ENCODE measurements at regions not wholly inside any gene's neighbourhood (a gene's known extent, or its start where the extent isn't known, plus 50 kb on each side); places are given as distances from the start of the nearest gene placed in this dataset.

DNA sequence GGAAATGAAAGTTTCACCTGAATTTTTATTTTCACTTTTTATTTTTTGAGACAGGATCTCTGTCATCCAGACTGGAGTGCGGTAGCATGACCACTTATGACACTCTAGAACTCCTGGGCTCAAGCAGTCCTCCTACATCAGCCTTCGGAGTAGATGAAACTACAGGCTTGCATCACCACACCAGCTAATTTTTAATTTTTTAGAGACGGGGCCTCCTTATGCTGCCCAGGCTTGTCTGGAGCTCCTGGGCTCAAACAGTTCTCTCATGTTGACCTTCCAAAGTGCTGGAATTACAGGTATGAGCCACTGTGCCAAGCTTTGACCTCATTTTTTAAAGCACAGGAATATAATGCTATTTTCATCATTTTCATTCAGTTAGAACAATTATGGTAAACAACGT, 297.0 kb upstream of the KLHL1 start:
- H3K4me2 ChIP-seq, result no peak overlapping the region
- H3K27ac ChIP-seq, result no peak overlapping the region
- DNase-seq (ENCODE audit: low read depth in 1 of 2, low spot score in 1 of 2), result no peak
- WGBS (ENCODE audit: missing lambda C conversion rate), result 63% methylated on average over 4 of the region's 4 CpGs
- ChIA-PET CTCF (no interaction called here), POLR2A (no interaction called here)
- no peaks in the 10 kb centered on the region for H3K9me3 ChIP-seq
- H3K4me3 ChIP-seq, result no peak overlapping the region
- FAIRE-seq, result no peak
- ATAC-seq, result no peak
- no peak for TF ChIP-seq BHLHE40 (IDR thresholded peaks at IDR 0.05; ENCODE audit: low read depth, low read length)
- no peak for TF ChIP-seq ZFP36 (IDR thresholded peaks at IDR 0.05; ENCODE audit: borderline replicate concordance, partially characterized antibody)
- TF ChIP-seq CHD4 (IDR thresholded peaks at IDR 0.05; ENCODE audit: borderline replicate concordance), result no peak
- no peak for TF ChIP-seq FOSB (CRISPR knock-in tag; IDR thresholded peaks at IDR 0.05)
- TF ChIP-seq NPAS2 (CRISPR knock-in tag; IDR thresholded peaks at IDR 0.05; ENCODE audit: borderline replicate concordance), result no peak
- no peak for TF ChIP-seq HDAC2 (IDR thresholded peaks at IDR 0.05)
- TF ChIP-seq HOXA7 (CRISPR knock-in tag; IDR thresholded peaks at IDR 0.05), result no peak
- no peak for TF ChIP-seq EP300 (IDR thresholded peaks at IDR 0.05)
- TF ChIP-seq SREBF2 (IDR thresholded peaks at IDR 0.05), result no peak
- no peak for TF ChIP-seq NFE2L2 (conservative IDR thresholded peaks at IDR 0.05; ENCODE audit: low read length)
- no peak for TF ChIP-seq ZNF302 (CRISPR knock-in tag; IDR thresholded peaks at IDR 0.05)
- TF ChIP-seq, protein P1, sequence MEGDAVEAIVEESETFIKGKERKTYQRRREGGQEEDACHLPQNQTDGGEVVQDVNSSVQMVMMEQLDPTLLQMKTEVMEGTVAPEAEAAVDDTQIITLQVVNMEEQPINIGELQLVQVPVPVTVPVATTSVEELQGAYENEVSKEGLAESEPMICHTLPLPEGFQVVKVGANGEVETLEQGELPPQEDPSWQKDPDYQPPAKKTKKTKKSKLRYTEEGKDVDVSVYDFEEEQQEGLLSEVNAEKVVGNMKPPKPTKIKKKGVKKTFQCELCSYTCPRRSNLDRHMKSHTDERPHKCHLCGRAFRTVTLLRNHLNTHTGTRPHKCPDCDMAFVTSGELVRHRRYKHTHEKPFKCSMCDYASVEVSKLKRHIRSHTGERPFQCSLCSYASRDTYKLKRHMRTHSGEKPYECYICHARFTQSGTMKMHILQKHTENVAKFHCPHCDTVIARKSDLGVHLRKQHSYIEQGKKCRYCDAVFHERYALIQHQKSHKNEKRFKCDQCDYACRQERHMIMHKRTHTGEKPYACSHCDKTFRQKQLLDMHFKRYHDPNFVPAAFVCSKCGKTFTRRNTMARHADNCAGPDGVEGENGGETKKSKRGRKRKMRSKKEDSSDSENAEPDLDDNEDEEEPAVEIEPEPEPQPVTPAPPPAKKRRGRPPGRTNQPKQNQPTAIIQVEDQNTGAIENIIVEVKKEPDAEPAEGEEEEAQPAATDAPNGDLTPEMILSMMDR (IDR thresholded peaks at IDR 0.05), result no peak
- TF ChIP-seq, protein P2, sequence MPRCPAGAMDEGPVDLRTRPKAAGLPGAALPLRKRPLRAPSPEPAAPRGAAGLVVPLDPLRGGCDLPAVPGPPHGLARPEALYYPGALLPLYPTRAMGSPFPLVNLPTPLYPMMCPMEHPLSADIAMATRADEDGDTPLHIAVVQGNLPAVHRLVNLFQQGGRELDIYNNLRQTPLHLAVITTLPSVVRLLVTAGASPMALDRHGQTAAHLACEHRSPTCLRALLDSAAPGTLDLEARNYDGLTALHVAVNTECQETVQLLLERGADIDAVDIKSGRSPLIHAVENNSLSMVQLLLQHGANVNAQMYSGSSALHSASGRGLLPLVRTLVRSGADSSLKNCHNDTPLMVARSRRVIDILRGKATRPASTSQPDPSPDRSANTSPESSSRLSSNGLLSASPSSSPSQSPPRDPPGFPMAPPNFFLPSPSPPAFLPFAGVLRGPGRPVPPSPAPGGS (IDR thresholded peaks at IDR 0.05), result no peak
- TF ChIP-seq, protein P3, sequence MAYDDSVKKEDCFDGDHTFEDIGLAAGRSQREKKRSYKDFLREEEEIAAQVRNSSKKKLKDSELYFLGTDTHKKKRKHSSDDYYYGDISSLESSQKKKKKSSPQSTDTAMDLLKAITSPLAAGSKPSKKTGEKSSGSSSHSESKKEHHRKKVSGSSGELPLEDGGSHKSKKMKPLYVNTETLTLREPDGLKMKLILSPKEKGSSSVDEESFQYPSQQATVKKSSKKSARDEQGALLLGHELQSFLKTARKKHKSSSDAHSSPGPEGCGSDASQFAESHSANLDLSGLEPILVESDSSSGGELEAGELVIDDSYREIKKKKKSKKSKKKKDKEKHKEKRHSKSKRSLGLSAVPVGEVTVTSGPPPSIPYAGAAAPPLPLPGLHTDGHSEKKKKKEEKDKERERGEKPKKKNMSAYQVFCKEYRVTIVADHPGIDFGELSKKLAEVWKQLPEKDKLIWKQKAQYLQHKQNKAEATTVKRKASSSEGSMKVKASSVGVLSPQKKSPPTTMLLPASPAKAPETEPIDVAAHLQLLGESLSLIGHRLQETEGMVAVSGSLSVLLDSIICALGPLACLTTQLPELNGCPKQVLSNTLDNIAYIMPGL (CRISPR knock-in tag; IDR thresholded peaks at IDR 0.05; ENCODE audit: borderline replicate concordance), result no peak
- no peak for TF ChIP-seq RNF2 (IDR thresholded peaks at IDR 0.05; ENCODE audit: borderline replicate concordance, low read depth)
- TF ChIP-seq EHMT2 (IDR thresholded peaks at IDR 0.05; ENCODE audit: low read depth), result no peak
- TF ChIP-seq POLR2AphosphoS2 (conservative IDR thresholded peaks at IDR 0.05; ENCODE audit: low read length), result no peak
- TF ChIP-seq ZC3H11A (IDR thresholded peaks at IDR 0.05), result no peak
- no peak for TF ChIP-seq MAZ (IDR thresholded peaks at IDR 0.05; ENCODE audit: borderline replicate concordance, low read depth, low read length)
- TF ChIP-seq RCOR1 (IDR thresholded peaks at IDR 0.05; ENCODE audit: low read depth, low read length), result no peak
- H3K4me1 ChIP-seq, result no peaks in the 10 kb centered on the region

DNA sequence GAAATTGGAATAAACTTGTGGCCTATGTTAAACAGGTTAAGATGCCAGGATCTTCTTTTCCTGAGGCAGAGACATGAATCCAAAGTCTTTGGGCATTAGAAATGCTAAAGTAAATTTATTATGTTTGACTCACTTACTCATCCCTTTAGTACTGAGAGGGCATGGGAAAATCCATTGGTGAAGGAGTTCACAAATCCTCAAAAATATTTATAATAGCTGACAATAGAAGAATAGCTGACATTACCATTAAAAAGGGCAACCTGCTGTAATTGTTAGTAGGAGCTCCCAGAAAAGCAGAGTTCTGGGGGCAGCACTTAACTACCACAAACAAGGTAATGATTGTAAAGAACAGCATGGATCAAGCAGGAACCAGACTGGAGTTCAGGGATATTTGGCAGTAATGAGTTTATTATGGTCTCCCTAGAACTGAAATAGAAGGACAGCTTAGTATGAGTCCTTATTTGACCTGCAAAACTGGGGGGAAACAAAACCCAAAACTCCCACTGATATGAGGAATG, 285.8 kb upstream of the KLHL1 start:
- no peak overlapping the region for H3K4me3 ChIP-seq
- ChIA-PET CTCF (no interaction called here), POLR2A (no interaction called here)
- H3K9me3 ChIP-seq, result no peaks in the 10 kb centered on the region
- no peak overlapping the region for H3K27ac ChIP-seq
- ATAC-seq, result no peak
- no peaks in the 10 kb centered on the region for H3K4me1 ChIP-seq
- no peak overlapping the region for H3K4me2 ChIP-seq
- FAIRE-seq, result no peak
- TF ChIP-seq, protein P2 (IDR thresholded peaks at IDR 0.05), result no peak
- TF ChIP-seq POLR2A (IDR thresholded peaks at IDR 0.05; ENCODE audit: low read length), result no peak
- no peak for TF ChIP-seq ESRRA (IDR thresholded peaks at IDR 0.05; ENCODE audit: borderline replicate concordance, low read length)
- no peak for TF ChIP-seq PHF8 (IDR thresholded peaks at IDR 0.05; ENCODE audit: borderline replicate concordance, low read depth)
- TF ChIP-seq RNF2 (IDR thresholded peaks at IDR 0.05; ENCODE audit: borderline replicate concordance, low read depth), result no peak
- TF ChIP-seq, protein P1 (IDR thresholded peaks at IDR 0.05), result no peak
- no peak for TF ChIP-seq HEYL (CRISPR knock-in tag; IDR thresholded peaks at IDR 0.05)
- TF ChIP-seq HDAC2 (IDR thresholded peaks at IDR 0.05), result no peak
- TF ChIP-seq EHMT2 (IDR thresholded peaks at IDR 0.05; ENCODE audit: low read depth), result no peak
- no peak for TF ChIP-seq MYC (IDR thresholded peaks at IDR 0.05; ENCODE audit: borderline replicate concordance, low read length)
- TF ChIP-seq, protein P4, sequence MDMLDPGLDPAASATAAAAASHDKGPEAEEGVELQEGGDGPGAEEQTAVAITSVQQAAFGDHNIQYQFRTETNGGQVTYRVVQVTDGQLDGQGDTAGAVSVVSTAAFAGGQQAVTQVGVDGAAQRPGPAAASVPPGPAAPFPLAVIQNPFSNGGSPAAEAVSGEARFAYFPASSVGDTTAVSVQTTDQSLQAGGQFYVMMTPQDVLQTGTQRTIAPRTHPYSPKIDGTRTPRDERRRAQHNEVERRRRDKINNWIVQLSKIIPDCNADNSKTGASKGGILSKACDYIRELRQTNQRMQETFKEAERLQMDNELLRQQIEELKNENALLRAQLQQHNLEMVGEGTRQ (IDR thresholded peaks at IDR 0.05), result no peak
- no peak for TF ChIP-seq ZC3H11A (IDR thresholded peaks at IDR 0.05)
- no peak for TF ChIP-seq RCOR1 (IDR thresholded peaks at IDR 0.05; ENCODE audit: low read depth, low read length)
- DNase-seq (ENCODE audit: low read depth in 1 of 2, low spot score in 1 of 2), result no peak
